PC-3 (cell line): ENCODE measurements at regions not wholly inside any gene's neighbourhood (a gene's known extent, or its start where the extent isn't known, plus 50 kb on each side); places are given as distances from the start of the nearest gene placed in this dataset.

Source experiments
- ATAC-seq: fragments of 200-7000 bp; cut with Tn5 transposase; 2 replicates; pipeline ENCODE4 v1.9.1; 2020; ENCODE audit warnings: mild to moderate bottlenecking, moderate library complexity
- BruUV-seq: library from RNA; stranded (reverse); fragments of 400-500 nt; replicated peaks from 2 replicates; lab custom pipeline; 2021; lab: Mats Ljungman, UMichigan
- CTCF ChIA-PET: fragments of 300-600 bp; sonication (Branson Sonifier 250); formaldehyde crosslinking; loops from one replicate; lab custom pipeline; 2022; ENCODE audit warnings: antibody characterized with exemption; lab: Charles Lee
- POLR2A ChIA-PET: fragments of 300-600 bp; sonication (Branson Sonifier 250); formaldehyde crosslinking; loops from one replicate; lab custom pipeline; 2022; ENCODE audit warnings: antibody characterized with exemption; ENCODE audit not compliant: unreplicated experiment; lab: Charles Lee
- DNase-seq: peaks from one replicate; pipeline ENCODE4 v3.0.0-alpha.2; 2015
- H2AFZ ChIP-seq: fragments of 300-600 bp; sonication (generic); 2 replicates; pipeline ENCODE4 v1.6.0; 2016; ENCODE audit warnings: antibody characterized with exemption, low read length
- H3F3A ChIP-seq: fragments of 300-600 bp; sonication (generic); one replicate; pipeline ENCODE4 v1.6.0; 2017; ENCODE audit warnings: antibody characterized with exemption, low read length, control low read depth, mild to moderate bottlenecking; ENCODE audit not compliant: unreplicated experiment
- H3K27ac ChIP-seq: fragments of 300-600 bp; sonication (generic); 2 replicates; pipeline ENCODE4 v1.5.1; 2016; ENCODE audit warnings: mild to moderate bottlenecking, low read length
- H3K27me3 ChIP-seq: fragments of 300-600 bp; sonication (generic); 2 replicates; pipeline ENCODE4 v1.6.1; 2016; ENCODE audit warnings: low read length, mixed read lengths
- H3K36me3 ChIP-seq: fragments of 300-600 bp; sonication (generic); 2 replicates; pipeline ENCODE4 v1.6.1; 2016; ENCODE audit warnings: low read depth, mixed run types, low read length, mixed read lengths
- H3K4me1 ChIP-seq: fragments of 300-600 bp; sonication (generic); 2 replicates; pipeline ENCODE4 v1.5.1; 2016; ENCODE audit warnings: low read length; ENCODE audit not compliant: insufficient read depth
- H3K4me2 ChIP-seq: fragments of 300-600 bp; sonication (generic); 2 replicates; pipeline ENCODE4 v1.6.0; 2016; ENCODE audit warnings: low read length
- H3K4me3 ChIP-seq: fragments of 300-600 bp; sonication (generic); 2 replicates; pipeline ENCODE4 v1.5.1; 2016; ENCODE audit warnings: mild to moderate bottlenecking, low read length, mixed read lengths
- H3K79me2 ChIP-seq: fragments of 300-600 bp; sonication (generic); 2 replicates; pipeline ENCODE4 v1.6.1; 2017; ENCODE audit warnings: low read length, mixed read lengths
- H3K9ac ChIP-seq: fragments of 300-600 bp; sonication (generic); 2 replicates; pipeline ENCODE4 v1.6.0; 2016; ENCODE audit warnings: mild to moderate bottlenecking, low read length
- H3K9me2 ChIP-seq: fragments of 300-600 bp; sonication (generic); replicated peaks from 2 replicates; pipeline ENCODE4 v1.6.1; 2016; ENCODE audit warnings: mixed run types, low read length, mixed read lengths
- H3K9me3 ChIP-seq: fragments of 300-600 bp; sonication (generic); 2 replicates; pipeline ENCODE4 v1.6.1; 2016; ENCODE audit warnings: low read length, mixed read lengths
- H4K20me1 ChIP-seq: fragments of 300-600 bp; sonication (generic); 2 replicates; pipeline ENCODE4 v1.6.1; 2016; ENCODE audit warnings: low read length, mixed read lengths
- EZH2 ChIP-seq: fragments of 300-600 bp; sonication (generic); IDR thresholded peaks from one replicate; pipeline ENCODE4 v1.6.1; 2017; ENCODE audit warnings: antibody characterized with exemption, mild to moderate bottlenecking, low read length; ENCODE audit not compliant: unreplicated experiment
- EZH2phosphoT487 ChIP-seq: fragments of 300-600 bp; sonication (generic); IDR thresholded peaks from 2 replicates; pipeline ENCODE4 v1.6.1; 2018; ENCODE audit warnings: mild to moderate bottlenecking, antibody characterized with exemption, low read length, borderline replicate concordance
- intact Hi-C: fragments of 100-400 bp; cut with micrococcal nuclease; formaldehyde crosslinking; loops from 2 replicates; pipeline ENCODE4 v1.9.0; 2023
- TF ChIP-seq, protein P1 (sequence below): fragments of 300-600 bp; sonication (generic); conservative IDR thresholded peaks from 2 replicates; pipeline ENCODE4 v1.5.1; 2017; ENCODE audit warnings: antibody characterized with exemption, low read depth, mild to moderate bottlenecking, low read length

GRCh38 chr11:126113515-126113957 lies 50.9 kb upstream of the CDON start:
- TF ChIP-seq EZH2phosphoT487 (peak; percentile 62), EZH2 (no peak)
- TF ChIP-seq, protein P1, sequence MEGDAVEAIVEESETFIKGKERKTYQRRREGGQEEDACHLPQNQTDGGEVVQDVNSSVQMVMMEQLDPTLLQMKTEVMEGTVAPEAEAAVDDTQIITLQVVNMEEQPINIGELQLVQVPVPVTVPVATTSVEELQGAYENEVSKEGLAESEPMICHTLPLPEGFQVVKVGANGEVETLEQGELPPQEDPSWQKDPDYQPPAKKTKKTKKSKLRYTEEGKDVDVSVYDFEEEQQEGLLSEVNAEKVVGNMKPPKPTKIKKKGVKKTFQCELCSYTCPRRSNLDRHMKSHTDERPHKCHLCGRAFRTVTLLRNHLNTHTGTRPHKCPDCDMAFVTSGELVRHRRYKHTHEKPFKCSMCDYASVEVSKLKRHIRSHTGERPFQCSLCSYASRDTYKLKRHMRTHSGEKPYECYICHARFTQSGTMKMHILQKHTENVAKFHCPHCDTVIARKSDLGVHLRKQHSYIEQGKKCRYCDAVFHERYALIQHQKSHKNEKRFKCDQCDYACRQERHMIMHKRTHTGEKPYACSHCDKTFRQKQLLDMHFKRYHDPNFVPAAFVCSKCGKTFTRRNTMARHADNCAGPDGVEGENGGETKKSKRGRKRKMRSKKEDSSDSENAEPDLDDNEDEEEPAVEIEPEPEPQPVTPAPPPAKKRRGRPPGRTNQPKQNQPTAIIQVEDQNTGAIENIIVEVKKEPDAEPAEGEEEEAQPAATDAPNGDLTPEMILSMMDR, result no peak; the same call in 1 of the 2 replicates
- ChIA-PET POLR2A (interaction anchor here (0.6 to 0.7 kb wide), 2 partner anchors 52 to 181 kb away, joined by 3 to 5 read pairs; no protein-coding TSS in a partner anchor), CTCF (interaction anchor here (0.6 to 1.0 kb wide), 6 partner anchors 19 to 196 kb away, joined by 3 to 4 read pairs (median 3); no protein-coding TSS in a partner anchor)
- Histone ChIP-seq H3K4me2 (peak overlapping the region; percentile 69), H3F3A (no peaks in the 10 kb centered on the region), H3K9ac (no peak overlapping the region), H3K9me2 (no peaks in the 10 kb centered on the region), H3K27me3 (no peaks in the 10 kb centered on the region), H3K27ac (peak overlapping the region; percentile 59), H3K4me3 (no peak overlapping the region; the same call in 1 of the 2 replicates), H3K36me3 (no peaks in the 10 kb centered on the region), H3K4me1 (peaks cover 53% of the 10 kb centered on the region), H3K9me3 (no peaks in the 10 kb centered on the region), H4K20me1 (no peaks in the 10 kb centered on the region), H2AFZ (peak overlapping the region; percentile 27), H3K79me2 (no peaks in the 10 kb centered on the region)
- ATAC-seq (peak; percentile 78), DNase-seq (peak; percentile 98)
- intact Hi-C loops, result loop anchor here (1.0 to 10.0 kb wide), 4 partner anchors 21 to 189 kb away; no protein-coding TSS in a partner anchor
- BruUV-seq, result no TSS peak

GRCh38 chr11:126113012-126113411 lies 50.3 kb upstream of the CDON start:
- no peak for TF ChIP-seq EZH2phosphoT487
- no peak overlapping the region for H3K27ac ChIP-seq
- peaks cover 53% of the 10 kb centered on the region for H3K4me1 ChIP-seq
- intact Hi-C loops, result loop anchor here (1.0 to 10.0 kb wide), 4 partner anchors 21 to 188 kb away; no protein-coding TSS in a partner anchor
- BruUV-seq, result no TSS peak
- POLR2A ChIA-PET, result no interaction called here
- H3F3A ChIP-seq, result no peaks in the 10 kb centered on the region
- H3K4me2 ChIP-seq, result no peak overlapping the region
- ATAC-seq (no peak), DNase-seq (no peak)
- CTCF ChIA-PET, result interaction anchor here (1.0 kb wide), 3 partner anchors 52 to 196 kb away, joined by 3 read pairs; no protein-coding TSS in a partner anchor
- H3K9me3 ChIP-seq, result no peaks in the 10 kb centered on the region
- no peak overlapping the region for H3K4me3 ChIP-seq
- no peaks in the 10 kb centered on the region for H3K27me3 ChIP-seq
- H3K79me2 ChIP-seq, result no peaks in the 10 kb centered on the region
- no peak overlapping the region for H3K9ac ChIP-seq
- no peaks in the 10 kb centered on the region for H3K36me3 ChIP-seq
- no peak overlapping the region for H2AFZ ChIP-seq
- H3K9me2 ChIP-seq, result no peaks in the 10 kb centered on the region
- no peaks in the 10 kb centered on the region for H4K20me1 ChIP-seq

DNA sequence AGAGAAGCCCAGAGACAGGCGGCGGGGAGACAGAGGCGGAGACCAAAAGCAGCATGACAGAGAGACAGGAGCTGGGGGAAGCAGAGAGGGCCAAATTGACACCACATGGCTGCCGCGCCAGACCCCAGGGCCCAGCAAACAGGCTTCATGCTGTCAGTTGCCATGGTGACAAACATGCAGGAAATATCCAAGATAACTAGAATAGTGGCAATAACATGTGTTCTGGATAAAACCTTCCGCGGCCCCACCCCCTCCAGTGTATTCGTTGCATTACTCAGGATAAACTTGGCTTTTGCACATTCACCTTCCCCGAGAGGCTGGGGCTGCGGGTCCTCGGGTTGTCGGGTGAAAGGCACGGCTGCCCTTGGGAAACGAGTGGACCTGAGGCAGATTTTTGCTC lies 49.9 kb upstream of the CDON start:
- Histone ChIP-seq H3K79me2 (no peaks in the 10 kb centered on the region), H3K9ac (no peak overlapping the region), H3K27me3 (no peaks in the 10 kb centered on the region), H3K9me2 (no peaks in the 10 kb centered on the region), H4K20me1 (no peaks in the 10 kb centered on the region), H3K4me2 (no peak overlapping the region), H3K9me3 (no peaks in the 10 kb centered on the region), H3K36me3 (no peaks in the 10 kb centered on the region), H3K4me3 (no peak overlapping the region), H3F3A (no peaks in the 10 kb centered on the region), H3K4me1 (peaks cover 53% of the 10 kb centered on the region), H3K27ac (no peak overlapping the region), H2AFZ (no peak overlapping the region)
- intact Hi-C loops, result loop anchor here (5.0 to 10.0 kb wide), 2 partner anchors 40 to 188 kb away; no protein-coding TSS in a partner anchor
- DNase-seq (no peak), ATAC-seq (no peak)
- CTCF ChIA-PET, result no interaction called here
- POLR2A ChIA-PET, result no interaction called here
- BruUV-seq, result no TSS peak
- TF ChIP-seq, protein P1, result no peak
- no peak for TF ChIP-seq EZH2
- no peak for TF ChIP-seq EZH2phosphoT487
